RWPE2 (cell line): ENCODE measurements at regions not wholly inside any gene's neighbourhood (a gene's known extent, or its start where the extent isn't known, plus 50 kb on each side); places are given as distances from the start of the nearest gene placed in this dataset.

Experiments
- ATAC-seq: fragments of 200-7000 bp; cut with Tn5 transposase; 3 replicates; pipeline ENCODE4 v1.9.1; 2021; ENCODE audit warnings: low read depth
- DNase-seq: peaks from one replicate; pipeline ENCODE4 v3.0.0-alpha.2; 2020; ENCODE audit warnings: low spot score
- H3K27ac ChIP-seq: fragments of 450-650 bp; 2 replicates; pipeline ENCODE4 v1.5.1; 2017; ENCODE audit warnings: mild to moderate bottlenecking; ENCODE audit not compliant: poor library complexity, severe bottlenecking
- H3K27me3 ChIP-seq: fragments of 250-450 bp; sonication (Bioruptor Pico); 2 replicates; pipeline ENCODE4 v1.5.1; 2021; ENCODE audit warnings: mild to moderate bottlenecking, moderate library complexity; ENCODE audit not compliant: insufficient read depth, poor library complexity, severe bottlenecking
- H3K36me3 ChIP-seq: fragments of 250-450 bp; sonication (Bioruptor Pico); 2 replicates; pipeline ENCODE4 v1.5.1; 2020; ENCODE audit warnings: low read depth, mild to moderate bottlenecking, moderate library complexity
- H3K4me1 ChIP-seq: fragments of 250-450 bp; sonication (Bioruptor Pico); 2 replicates; pipeline ENCODE4 v1.5.1; 2021; ENCODE audit warnings: mild to moderate bottlenecking, moderate library complexity; ENCODE audit not compliant: insufficient read depth, poor library complexity, severe bottlenecking
- H3K4me3 ChIP-seq: fragments of 250-450 bp; sonication (Bioruptor Pico); 2 replicates; pipeline ENCODE4 v1.5.1; 2021; ENCODE audit warnings: mild to moderate bottlenecking, moderate library complexity; ENCODE audit not compliant: severe bottlenecking
- H3K9me3 ChIP-seq: fragments of 250-450 bp; sonication (Bioruptor Pico); 2 replicates; pipeline ENCODE4 v1.5.1; 2021; ENCODE audit warnings: mild to moderate bottlenecking, moderate library complexity; ENCODE audit not compliant: severe bottlenecking
- CTCF ChIP-seq: fragments of 450-650 bp; IDR thresholded peaks from one replicate; pipeline ENCODE4 v1.5.1; 2017; ENCODE audit warnings: mild to moderate bottlenecking, moderate library complexity; ENCODE audit not compliant: poor library complexity, severe bottlenecking

- Histone ChIP-seq H3K9me3 (no peaks in the 10 kb centered on the region), H3K4me1 (peaks cover 2% of the 10 kb centered on the region), H3K4me3 (no peak overlapping the region), H3K36me3 (no peaks in the 10 kb centered on the region), H3K27ac (no peak overlapping the region), H3K27me3 (no peaks in the 10 kb centered on the region)
- no peak for DNase-seq
- no peak for TF ChIP-seq CTCF
- peak; percentile 68 for ATAC-seq
Measured at GRCh38 chr3:159418571-159419526, 569.8 kb upstream of the IL12A start.

GRCh38 chr3:159429702-159430101 is 558.9 kb upstream of the IL12A start:
- no peaks in the 10 kb centered on the region for H3K4me1 ChIP-seq
- no peak overlapping the region for H3K4me3 ChIP-seq
- H3K36me3 ChIP-seq, result no peaks in the 10 kb centered on the region
- TF ChIP-seq CTCF, result no peak
- H3K27ac ChIP-seq, result no peak overlapping the region
- ATAC-seq (no peak), DNase-seq (no peak)
- H3K9me3 ChIP-seq, result no peaks in the 10 kb centered on the region
- H3K27me3 ChIP-seq, result no peaks in the 10 kb centered on the region

GRCh38 chr3:159432682-159433340 is 555.8 kb upstream of the IL12A start:
- Histone ChIP-seq H3K27me3 (no peaks in the 10 kb centered on the region), H3K4me1 (no peaks in the 10 kb centered on the region), H3K27ac (no peak overlapping the region), H3K36me3 (no peaks in the 10 kb centered on the region), H3K9me3 (no peaks in the 10 kb centered on the region), H3K4me3 (no peak overlapping the region)
- ATAC-seq, result peak; percentile 41; the same call in 1 of the 3 replicates
- DNase-seq, result no peak
- no peak for TF ChIP-seq CTCF

GRCh38 chr3:159439346-159439745 is 549.3 kb upstream of the IL12A start:
- H3K36me3 ChIP-seq, result no peaks in the 10 kb centered on the region
- ATAC-seq, result no peak
- no peak for DNase-seq
- no peaks in the 10 kb centered on the region for H3K4me1 ChIP-seq
- TF ChIP-seq CTCF, result no peak
- H3K27ac ChIP-seq, result no peak overlapping the region
- H3K9me3 ChIP-seq, result no peaks in the 10 kb centered on the region
- no peak overlapping the region for H3K4me3 ChIP-seq
- H3K27me3 ChIP-seq, result no peaks in the 10 kb centered on the region

- Histone ChIP-seq H3K27me3 (no peaks in the 10 kb centered on the region), H3K4me1 (no peaks in the 10 kb centered on the region), H3K27ac (no peak overlapping the region), H3K4me3 (no peak overlapping the region), H3K9me3 (no peaks in the 10 kb centered on the region), H3K36me3 (no peaks in the 10 kb centered on the region)
- DNase-seq, result no peak
- ATAC-seq, result no peak
- TF ChIP-seq CTCF, result no peak
Measured at GRCh38 chr3:159441279-159441678, 547.4 kb upstream of the IL12A start.
